ENCODE measurements at regions not wholly inside any gene's neighbourhood (a gene's known extent, or its start where the extent isn't known, plus 50 kb on each side); places are given as distances from the start of the nearest gene placed in this dataset.

- TF ChIP-seq ZNF462 (CRISPR knock-in tag; IDR thresholded peaks at IDR 0.05) (no peak), CREB1 (CRISPR knock-in tag; IDR thresholded peaks at IDR 0.05; ENCODE audit: low read depth) (no peak)
These were observed 283.9 kb upstream of the EEF2KMT start (continued) for GRCh38 chr16:5381481-5381880.

- Mint-ChIP-seq H3K4me1 (peaks cover 8% of the 10 kb centered on the region), H3K36me3 (ENCODE audit: low read depth) (no peaks in the 10 kb centered on the region), H3K9me3 (no peaks in the 10 kb centered on the region), H3K4me3 (no peak overlapping the region), H3K27me3 (ENCODE audit: insufficient read depth, low read depth, poor library complexity) (no peaks in the 10 kb centered on the region), H3K27ac (no peak overlapping the region)
- H3K4me1 ChIP-seq (ENCODE audit: insufficient read depth): no peaks in the 10 kb centered on the region
- no peaks in the 10 kb centered on the region for H4K20me1 ChIP-seq (replicated peaks; ENCODE audit: insufficient read depth)
- DNase-seq (ENCODE audit: low spot score) (no peak), ATAC-seq (no peak)
- H3K4me3 ChIP-seq: no peak overlapping the region
- H3F3A ChIP-seq (replicated peaks; ENCODE audit: low read depth): no peaks in the 10 kb centered on the region
- H3K27me3 ChIP-seq (ENCODE audit: insufficient read depth): no peaks in the 10 kb centered on the region
- H2AFZ ChIP-seq: no peak overlapping the region
- H3K9me2 ChIP-seq (ENCODE audit: insufficient read depth): no peaks in the 10 kb centered on the region
- H3K27ac ChIP-seq (ENCODE audit: low read depth): no peak overlapping the region
- H3K4me2 ChIP-seq: no peak overlapping the region
- H3K79me2 ChIP-seq (replicated peaks; ENCODE audit: insufficient read depth): no peaks in the 10 kb centered on the region
- no peaks in the 10 kb centered on the region for H3K36me3 ChIP-seq (ENCODE audit: insufficient read depth)
- TF ChIP-seq EZH2phosphoT487 (IDR thresholded peaks at IDR 0.05; ENCODE audit: unreplicated experiment): no peak
- no peak for TF ChIP-seq POLR2AphosphoS5 (IDR thresholded peaks at IDR 0.05; ENCODE audit: low read depth)
- no peak for TF ChIP-seq ZNF462 (CRISPR knock-in tag; IDR thresholded peaks at IDR 0.05)
- TF ChIP-seq ETS1 (IDR thresholded peaks at IDR 0.05): no peak
- no peak for TF ChIP-seq ZNF114 (CRISPR knock-in tag; IDR thresholded peaks at IDR 0.05)
- no peak for TF ChIP-seq ZNF331 (CRISPR knock-in tag; IDR thresholded peaks at IDR 0.05; ENCODE audit: low read depth)
These were observed 282.4 kb upstream of the EEF2KMT start for GRCh38 chr16:5379954-5380353.
